ENCODE measurements at regions not wholly inside any gene's neighbourhood (a gene's known extent, or its start where the extent isn't known, plus 50 kb on each side); places are given as distances from the start of the nearest gene placed in this dataset.

DNA sequence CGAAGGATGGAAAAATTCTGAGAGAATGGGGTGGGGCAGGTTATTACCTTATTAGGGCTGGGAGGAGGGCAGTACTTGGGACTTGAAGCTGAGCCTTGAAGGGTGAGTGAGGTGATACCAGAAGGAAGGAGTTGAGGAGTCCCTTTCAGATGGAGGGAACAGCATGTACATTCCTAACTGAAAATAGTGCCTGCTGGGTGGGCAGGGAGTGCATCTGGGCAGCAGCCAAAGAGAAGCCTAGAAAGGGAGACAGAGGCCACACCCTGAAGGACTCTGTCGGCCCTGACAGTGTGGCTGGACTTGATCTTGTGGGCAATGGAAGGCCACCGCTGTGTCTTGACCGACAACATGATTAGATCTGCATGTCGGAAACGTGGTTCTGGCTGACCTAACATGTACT is 147.6 kb downstream of the NDUFA12 start:
- TF ChIP-seq CTCF (IDR thresholded peaks at IDR 0.05), result no peak
- no peak for TF ChIP-seq POLR2A (IDR thresholded peaks at IDR 0.05)
